Tibial artery (tissue), 4 donors: ENCODE measurements at regions not wholly inside any gene's neighbourhood (a gene's known extent, or its start where the extent isn't known, plus 50 kb on each side); places are given as distances from the start of the nearest gene placed in this dataset.

Source experiments
- DNase-seq, 2 donors: peaks; one replicate each; pipeline ENCODE4 v3.0.0-alpha.2; 2019
- H3K27ac ChIP-seq, 2 donors: fragments of 200-600 bp; sonication (generic) in 1 of 2; 1 replicate in 1 of 2; 2 replicates in 1 of 2; pipeline ENCODE4 v1.5.1; 2018 to 2019; ENCODE audit warnings: mild to moderate bottlenecking in 1 of 2
- H3K27me3 ChIP-seq, 2 donors: fragments of 200-600 bp; sonication (generic) in 1 of 2; one replicate each; pipeline versions ENCODE4 v1.5.1 to v1.6.0; 2016 to 2019
- H3K36me3 ChIP-seq, 3 donors: fragments of 200-600 bp; sonication (generic) in 2 of 3; one replicate each; pipeline ENCODE4 v1.5.1; 2016 to 2019; ENCODE audit warnings: mild to moderate bottlenecking in 2 of 3
- H3K4me1 ChIP-seq, 4 donors: fragments of 200-600 bp; sonication (generic) in 2 of 4; 1 replicate in 3 of 4; 2 replicates in 1 of 4; pipeline ENCODE4 v1.5.1; 2016 to 2019
- H3K4me3 ChIP-seq, 2 donors: fragments of 200-600 bp; sonication (generic) in 1 of 2; 1 replicate in 1 of 2; 2 replicates in 1 of 2; pipeline ENCODE4 v1.5.1; 2018 to 2019; ENCODE audit warnings: mild to moderate bottlenecking in 2 of 2
- H3K9me3 ChIP-seq, 3 donors: fragments of 200-600 bp; sonication (generic) in 1 of 3; one replicate each; pipeline ENCODE4 v1.5.1; 2016 to 2019
- intact Hi-C: fragments of 100-400 bp; cut with DNase I; formaldehyde crosslinking; loops from one replicate; pipeline ENCODE4 v1.15.0; 2023; ENCODE audit warnings: low total_unique reads
- TF ChIP-seq, protein P1 (sequence below), 2 experiments: fragments of 200-600 bp in 1 of 2; fragments of 450-650 bp in 1 of 2; IDR thresholded peaks; one replicate each; pipeline ENCODE4 v1.5.1; 2017 to 2019; ENCODE audit warnings: antibody characterized with exemption in 2 of 2, mild to moderate bottlenecking in 1 of 2, moderate library complexity in 1 of 2

DNA sequence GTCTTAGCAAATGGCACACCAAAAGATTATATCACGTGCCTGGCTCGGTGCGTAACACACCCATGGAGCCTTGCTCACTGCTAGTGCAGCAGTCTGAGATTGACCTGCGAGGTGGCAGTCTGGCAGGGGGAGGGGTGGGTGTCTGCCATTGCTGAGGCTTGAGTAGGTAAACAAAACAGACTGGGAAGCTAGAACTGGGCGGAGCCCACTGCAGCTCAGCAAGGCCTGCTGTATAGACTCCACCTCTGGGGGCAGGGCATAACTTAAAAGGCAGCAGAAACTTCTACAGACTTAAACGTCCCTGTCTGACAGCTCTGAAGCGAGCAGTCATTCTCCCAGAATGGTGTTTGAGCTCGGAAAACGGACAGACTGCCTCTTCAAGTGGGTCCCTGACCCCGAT, 55.9 kb upstream of the FSHR start:
- DNase-seq: no peak
- Histone ChIP-seq H3K4me3 (no peak overlapping the region), H3K27ac (no peak overlapping the region), H3K9me3 (no peaks in the 10 kb centered on the region), H3K36me3 (no peaks in the 10 kb centered on the region), H3K27me3 (no peaks in the 10 kb centered on the region), H3K4me1 (no peaks in the 10 kb centered on the region)
- TF ChIP-seq, protein P1, sequence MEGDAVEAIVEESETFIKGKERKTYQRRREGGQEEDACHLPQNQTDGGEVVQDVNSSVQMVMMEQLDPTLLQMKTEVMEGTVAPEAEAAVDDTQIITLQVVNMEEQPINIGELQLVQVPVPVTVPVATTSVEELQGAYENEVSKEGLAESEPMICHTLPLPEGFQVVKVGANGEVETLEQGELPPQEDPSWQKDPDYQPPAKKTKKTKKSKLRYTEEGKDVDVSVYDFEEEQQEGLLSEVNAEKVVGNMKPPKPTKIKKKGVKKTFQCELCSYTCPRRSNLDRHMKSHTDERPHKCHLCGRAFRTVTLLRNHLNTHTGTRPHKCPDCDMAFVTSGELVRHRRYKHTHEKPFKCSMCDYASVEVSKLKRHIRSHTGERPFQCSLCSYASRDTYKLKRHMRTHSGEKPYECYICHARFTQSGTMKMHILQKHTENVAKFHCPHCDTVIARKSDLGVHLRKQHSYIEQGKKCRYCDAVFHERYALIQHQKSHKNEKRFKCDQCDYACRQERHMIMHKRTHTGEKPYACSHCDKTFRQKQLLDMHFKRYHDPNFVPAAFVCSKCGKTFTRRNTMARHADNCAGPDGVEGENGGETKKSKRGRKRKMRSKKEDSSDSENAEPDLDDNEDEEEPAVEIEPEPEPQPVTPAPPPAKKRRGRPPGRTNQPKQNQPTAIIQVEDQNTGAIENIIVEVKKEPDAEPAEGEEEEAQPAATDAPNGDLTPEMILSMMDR (IDR thresholded peaks at IDR 0.05): no peak
- intact Hi-C loops: no loop called here

DNA sequence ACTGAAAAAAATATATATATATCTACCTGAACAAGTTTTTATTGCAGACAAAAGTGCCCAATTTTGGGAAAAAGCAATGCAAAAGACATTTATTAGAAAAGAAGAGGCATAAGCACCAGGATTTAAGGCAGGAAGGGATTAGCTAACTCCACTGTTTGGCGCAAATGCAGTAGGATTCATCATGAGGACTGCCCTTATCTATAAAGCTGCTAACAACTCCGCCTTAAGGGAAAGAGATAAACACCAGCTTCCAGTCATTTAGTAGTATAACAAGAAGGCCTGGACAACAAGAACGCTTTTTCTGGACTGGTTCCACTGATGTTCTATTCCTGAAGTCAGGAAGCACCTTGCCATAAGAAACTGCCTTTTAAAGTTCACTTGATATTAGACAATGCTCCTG, 52.9 kb upstream of the FSHR start:
- intact Hi-C loops: no loop called here
- no peaks in the 10 kb centered on the region for H3K4me1 ChIP-seq
- no peak overlapping the region for H3K27ac ChIP-seq
- H3K36me3 ChIP-seq: no peaks in the 10 kb centered on the region
- H3K9me3 ChIP-seq: no peaks in the 10 kb centered on the region
- no peak overlapping the region for H3K4me3 ChIP-seq
- TF ChIP-seq, protein P1 (IDR thresholded peaks at IDR 0.05): no peak
- no peaks in the 10 kb centered on the region for H3K27me3 ChIP-seq
- DNase-seq: no peak
